ENCODE measurements at regions not wholly inside any gene's neighbourhood (a gene's known extent, or its start where the extent isn't known, plus 50 kb on each side); places are given as distances from the start of the nearest gene placed in this dataset.

DNA sequence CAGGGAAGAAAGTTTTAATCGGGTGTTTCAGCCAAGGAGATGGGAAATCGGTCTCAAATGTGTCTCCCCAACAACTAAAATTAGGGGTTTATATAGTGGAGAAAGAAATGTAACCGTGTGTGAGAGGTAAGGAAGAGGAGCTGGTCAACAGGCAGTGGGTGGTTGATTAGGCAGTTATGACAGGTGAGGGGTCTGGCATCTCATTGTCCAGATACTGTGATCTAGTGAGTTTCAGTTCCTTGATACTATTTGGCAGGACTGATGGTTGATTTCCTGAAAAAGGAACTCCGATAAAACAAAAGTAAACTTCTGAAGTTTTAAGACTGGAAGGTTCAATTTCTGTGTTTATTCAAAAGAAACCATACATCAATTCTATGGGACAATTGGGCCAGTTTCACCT, 197.9 kb downstream of the LPIN1 start:
- TF ChIP-seq POLR2AphosphoS5 (IDR thresholded peaks at IDR 0.05) (no peak), EP300 (IDR thresholded peaks at IDR 0.05) (no peak)
- TF ChIP-seq, protein P1, sequence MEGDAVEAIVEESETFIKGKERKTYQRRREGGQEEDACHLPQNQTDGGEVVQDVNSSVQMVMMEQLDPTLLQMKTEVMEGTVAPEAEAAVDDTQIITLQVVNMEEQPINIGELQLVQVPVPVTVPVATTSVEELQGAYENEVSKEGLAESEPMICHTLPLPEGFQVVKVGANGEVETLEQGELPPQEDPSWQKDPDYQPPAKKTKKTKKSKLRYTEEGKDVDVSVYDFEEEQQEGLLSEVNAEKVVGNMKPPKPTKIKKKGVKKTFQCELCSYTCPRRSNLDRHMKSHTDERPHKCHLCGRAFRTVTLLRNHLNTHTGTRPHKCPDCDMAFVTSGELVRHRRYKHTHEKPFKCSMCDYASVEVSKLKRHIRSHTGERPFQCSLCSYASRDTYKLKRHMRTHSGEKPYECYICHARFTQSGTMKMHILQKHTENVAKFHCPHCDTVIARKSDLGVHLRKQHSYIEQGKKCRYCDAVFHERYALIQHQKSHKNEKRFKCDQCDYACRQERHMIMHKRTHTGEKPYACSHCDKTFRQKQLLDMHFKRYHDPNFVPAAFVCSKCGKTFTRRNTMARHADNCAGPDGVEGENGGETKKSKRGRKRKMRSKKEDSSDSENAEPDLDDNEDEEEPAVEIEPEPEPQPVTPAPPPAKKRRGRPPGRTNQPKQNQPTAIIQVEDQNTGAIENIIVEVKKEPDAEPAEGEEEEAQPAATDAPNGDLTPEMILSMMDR (IDR thresholded peaks at IDR 0.05): no peak

Measured in suprapubic skin (tissue), 4 donors.